ENCODE measurements at regions not wholly inside any gene's neighbourhood (a gene's known extent, or its start where the extent isn't known, plus 50 kb on each side); places are given as distances from the start of the nearest gene placed in this dataset.
"Not testable (repeated sequence)": the region's sequence is repeated elsewhere in the genome, so short reads cannot be mapped to it uniquely, and the experiment has no call there.

GRCh38 chr12:131624756-131625501 is 86.0 kb upstream of the SFSWAP start:
- H3K27me3 Mint-ChIP-seq: peaks cover 55% of the 10 kb centered on the region
- intact Hi-C loops (cut with micrococcal nuclease); H3K4me3 Mint-ChIP-seq; H3K4me1 Mint-ChIP-seq (ENCODE audit: low read depth); H3K36me3 Mint-ChIP-seq (ENCODE audit: low read depth); H3K9me3 Mint-ChIP-seq; H3K27ac Mint-ChIP-seq: not testable (repeated sequence)

GRCh38 chr12:131625966-131626722 is 84.7 kb upstream of the SFSWAP start:
- H3K27ac Mint-ChIP-seq; intact Hi-C loops (cut with micrococcal nuclease); H3K9me3 Mint-ChIP-seq; H3K36me3 Mint-ChIP-seq (ENCODE audit: low read depth); H3K4me1 Mint-ChIP-seq (ENCODE audit: low read depth); H3K4me3 Mint-ChIP-seq: not testable (repeated sequence)
- peaks cover 58% of the 10 kb centered on the region for H3K27me3 Mint-ChIP-seq

- H3K27ac Mint-ChIP-seq; H3K9me3 Mint-ChIP-seq; H3K4me1 Mint-ChIP-seq (ENCODE audit: low read depth); H3K36me3 Mint-ChIP-seq (ENCODE audit: low read depth); H3K4me3 Mint-ChIP-seq; intact Hi-C loops (cut with micrococcal nuclease): not testable (repeated sequence)
- peaks cover 61% of the 10 kb centered on the region for H3K27me3 Mint-ChIP-seq
Observed at GRCh38 chr12:131627151-131628022, 83.5 kb upstream of the SFSWAP start.

- Mint-ChIP-seq H3K36me3 (ENCODE audit: low read depth) (no peaks in the 10 kb centered on the region), H3K4me3 (no peak overlapping the region), H3K4me1 (ENCODE audit: low read depth) (no peaks in the 10 kb centered on the region), H3K9me3 (no peaks in the 10 kb centered on the region), H3K27me3 (peaks cover 60% of the 10 kb centered on the region), H3K27ac (no peak overlapping the region)
- intact Hi-C loops (cut with micrococcal nuclease): no loop called here
Observed at GRCh38 chr12:131628023-131628740, 82.7 kb upstream of the SFSWAP start.

- Mint-ChIP-seq H3K27ac (no peak overlapping the region), H3K4me1 (ENCODE audit: low read depth) (no peaks in the 10 kb centered on the region), H3K27me3 (peaks cover 59% of the 10 kb centered on the region), H3K4me3 (no peak overlapping the region), H3K36me3 (ENCODE audit: low read depth) (no peaks in the 10 kb centered on the region), H3K9me3 (no peaks in the 10 kb centered on the region)
- intact Hi-C loops (cut with micrococcal nuclease): no loop called here
Observed at GRCh38 chr12:131628766-131629448, 82.0 kb upstream of the SFSWAP start.

GRCh38 chr12:131631230-131631629 is 79.7 kb upstream of the SFSWAP start:
- Mint-ChIP-seq H3K4me3 (no peak overlapping the region), H3K4me1 (ENCODE audit: low read depth) (no peaks in the 10 kb centered on the region), H3K36me3 (ENCODE audit: low read depth) (no peaks in the 10 kb centered on the region), H3K27ac (no peak overlapping the region), H3K9me3 (no peaks in the 10 kb centered on the region), H3K27me3 (peaks cover 54% of the 10 kb centered on the region)
- intact Hi-C loops (cut with micrococcal nuclease): no loop called here

GRCh38 chr12:131631889-131632651 is 78.8 kb upstream of the SFSWAP start:
- H3K9me3 Mint-ChIP-seq; H3K4me1 Mint-ChIP-seq (ENCODE audit: low read depth); H3K27ac Mint-ChIP-seq; intact Hi-C loops (cut with micrococcal nuclease); H3K4me3 Mint-ChIP-seq; H3K36me3 Mint-ChIP-seq (ENCODE audit: low read depth): not testable (repeated sequence)
- peaks cover 53% of the 10 kb centered on the region for H3K27me3 Mint-ChIP-seq

GRCh38 chr12:131632652-131633023 is 78.3 kb upstream of the SFSWAP start:
- H3K4me1 Mint-ChIP-seq (ENCODE audit: low read depth); H3K36me3 Mint-ChIP-seq (ENCODE audit: low read depth); intact Hi-C loops (cut with micrococcal nuclease); H3K9me3 Mint-ChIP-seq; H3K4me3 Mint-ChIP-seq; H3K27ac Mint-ChIP-seq: not testable (repeated sequence)
- peaks cover 53% of the 10 kb centered on the region for H3K27me3 Mint-ChIP-seq

- peaks cover 61% of the 10 kb centered on the region for H3K27me3 Mint-ChIP-seq
- H3K9me3 Mint-ChIP-seq; H3K4me1 Mint-ChIP-seq (ENCODE audit: low read depth); H3K4me3 Mint-ChIP-seq; intact Hi-C loops (cut with micrococcal nuclease); H3K27ac Mint-ChIP-seq; H3K36me3 Mint-ChIP-seq (ENCODE audit: low read depth): not testable (repeated sequence)
Observed at GRCh38 chr12:131633610-131634009, 77.3 kb upstream of the SFSWAP start.

- H3K4me3 Mint-ChIP-seq: no peak overlapping the region
- H3K36me3 Mint-ChIP-seq (ENCODE audit: low read depth): no peaks in the 10 kb centered on the region
- intact Hi-C loops (cut with micrococcal nuclease): no loop called here
- H3K27ac Mint-ChIP-seq: no peak overlapping the region
- H3K4me1 Mint-ChIP-seq (ENCODE audit: low read depth): no peaks in the 10 kb centered on the region
- H3K27me3 Mint-ChIP-seq: peaks cover 60% of the 10 kb centered on the region
- H3K9me3 Mint-ChIP-seq: no peaks in the 10 kb centered on the region
Observed at GRCh38 chr12:131634037-131634436, 76.9 kb upstream of the SFSWAP start.

- peaks cover 55% of the 10 kb centered on the region for H3K27me3 Mint-ChIP-seq
- H3K4me3 Mint-ChIP-seq; H3K4me1 Mint-ChIP-seq (ENCODE audit: low read depth); H3K36me3 Mint-ChIP-seq (ENCODE audit: low read depth); H3K27ac Mint-ChIP-seq; intact Hi-C loops (cut with micrococcal nuclease); H3K9me3 Mint-ChIP-seq: not testable (repeated sequence)
Observed at GRCh38 chr12:131635012-131635411, 75.9 kb upstream of the SFSWAP start.

GRCh38 chr12:131635491-131636122 is 75.3 kb upstream of the SFSWAP start:
- H3K27me3 Mint-ChIP-seq: peaks cover 53% of the 10 kb centered on the region
- no peak overlapping the region for H3K27ac Mint-ChIP-seq
- intact Hi-C loops (cut with micrococcal nuclease): no loop called here
- no peaks in the 10 kb centered on the region for H3K9me3 Mint-ChIP-seq
- no peaks in the 10 kb centered on the region for H3K36me3 Mint-ChIP-seq (ENCODE audit: low read depth)
- H3K4me3 Mint-ChIP-seq: no peak overlapping the region
- H3K4me1 Mint-ChIP-seq (ENCODE audit: low read depth): no peaks in the 10 kb centered on the region

All from dendritic cell treated with granulocyte-macrophage colony-stimulating factor and Interleukin-4, amounts not matched to agents 40 ng/mL and 50 ng/mL, for 4 days (primary cell).